GM19023 (cell line): ENCODE measurements at regions not wholly inside any gene's neighbourhood (a gene's known extent, or its start where the extent isn't known, plus 50 kb on each side); places are given as distances from the start of the nearest gene placed in this dataset.

Source experiments
- ATAC-seq: cut with Tn5 transposase; IDR thresholded peaks from one replicate; pipeline ENCODE4 v1.9.1; 2021; ENCODE audit warnings: mild to moderate bottlenecking, moderate library complexity; ENCODE audit not compliant: unreplicated experiment

- ATAC-seq = no peak
These were observed 261.5 kb downstream of the NSG2 start for GRCh38 chr5:174307031-174307408.

- ATAC-seq = no peak
These were observed 262.3 kb downstream of the NSG2 start for GRCh38 chr5:174307656-174308271.

- no peak for ATAC-seq
These were observed 263.8 kb downstream of the NSG2 start for GRCh38 chr5:174309131-174309795.

- ATAC-seq = no peak
These were observed 264.7 kb downstream of the NSG2 start for GRCh38 chr5:174310243-174310642.

- ATAC-seq = no peak
These were observed 265.2 kb downstream of the NSG2 start for GRCh38 chr5:174310706-174311105.

- no peak for ATAC-seq
These were observed 265.6 kb downstream of the NSG2 start for GRCh38 chr5:174311121-174311520.

GRCh38 chr5:174311531-174312269, 266.2 kb downstream of the NSG2 start:
- ATAC-seq = no peak

- no peak for ATAC-seq
These were observed 266.7 kb downstream of the NSG2 start for GRCh38 chr5:174312270-174312617.

GRCh38 chr5:174312641-174313040, 267.1 kb downstream of the NSG2 start:
- ATAC-seq = no peak

- no peak for ATAC-seq
These were observed 268.1 kb downstream of the NSG2 start for GRCh38 chr5:174313615-174314014.

GRCh38 chr5:174314261-174314660, 268.8 kb downstream of the NSG2 start:
- ATAC-seq = no peak

GRCh38 chr5:174315471-174315870, 270.0 kb downstream of the NSG2 start:
- no peak for ATAC-seq

GRCh38 chr5:174315871-174316270, 270.4 kb downstream of the NSG2 start:
- ATAC-seq = no peak

- no peak for ATAC-seq
These were observed 270.8 kb downstream of the NSG2 start for GRCh38 chr5:174316326-174316725.

- no peak for ATAC-seq
These were observed 271.9 kb downstream of the NSG2 start for GRCh38 chr5:174317256-174317894.

- ATAC-seq = no peak
These were observed 273.1 kb downstream of the NSG2 start for GRCh38 chr5:174318578-174318977.

- ATAC-seq = no peak
These were observed 274.0 kb downstream of the NSG2 start for GRCh38 chr5:174319551-174319950.

GRCh38 chr5:174320051-174320450, 274.5 kb downstream of the NSG2 start:
- no peak for ATAC-seq

- peak; percentile 69 for ATAC-seq
These were observed 278.4 kb downstream of the NSG2 start for GRCh38 chr5:174323878-174324281.

- no peak for ATAC-seq
These were observed 279.2 kb downstream of the NSG2 start for GRCh38 chr5:174324680-174325079.

- ATAC-seq = no peak
These were observed 279.9 kb downstream of the NSG2 start for GRCh38 chr5:174325431-174325830.

GRCh38 chr5:174325961-174326360, 280.5 kb downstream of the NSG2 start:
- ATAC-seq = no peak
